A673 (cell line): ENCODE measurements at regions not wholly inside any gene's neighbourhood (a gene's known extent, or its start where the extent isn't known, plus 50 kb on each side); places are given as distances from the start of the nearest gene placed in this dataset.

Experiments
- BruUV-seq: library from RNA; stranded (reverse); fragments of 400-500 nt; replicated peaks from 2 replicates; lab custom pipeline; 2021; lab: Mats Ljungman, UMichigan
- CTCF ChIA-PET: fragments of 300-600 bp; sonication (Branson Sonifier 250); formaldehyde crosslinking; loops from one replicate; lab custom pipeline; 2022; ENCODE audit warnings: antibody characterized with exemption; lab: Charles Lee
- POLR2A ChIA-PET: fragments of 300-600 bp; sonication (Branson Sonifier 250); formaldehyde crosslinking; loops from one replicate; lab custom pipeline; 2022; ENCODE audit warnings: antibody characterized with exemption; ENCODE audit not compliant: low non-redundant PET; lab: Charles Lee
- DNase-seq: peaks from one replicate; pipeline ENCODE4 v3.0.0-alpha.2; 2015; ENCODE audit warnings: low spot score
- H3K27ac ChIP-seq: fragments of 200-600 bp; sonication (generic); 2 replicates; pipeline ENCODE4 v1.5.1; 2016; ENCODE audit warnings: mixed run types, low read depth, mild to moderate bottlenecking, mixed read lengths, antibody characterized with exemption, low read length; ENCODE audit not compliant: poor library complexity, severe bottlenecking
- H3K27me3 ChIP-seq: fragments of 200-600 bp; sonication (generic); replicated peaks from 2 replicates; pipeline ENCODE4 v1.6.1; 2017; ENCODE audit warnings: mixed run types, low read depth, mild to moderate bottlenecking, mixed read lengths, antibody characterized with exemption, low read length; ENCODE audit not compliant: insufficient read depth, poor library complexity
- H3K36me3 ChIP-seq: fragments of 200-600 bp; sonication (generic); 2 replicates; pipeline ENCODE4 v1.6.1; 2016; ENCODE audit warnings: mixed run types, mild to moderate bottlenecking, mixed read lengths, antibody characterized with exemption, low read length; ENCODE audit not compliant: insufficient read depth, poor library complexity, severe bottlenecking
- H3K4me1 ChIP-seq: fragments of 200-600 bp; sonication (generic); 2 replicates; pipeline ENCODE4 v1.6.1; 2017; ENCODE audit warnings: mixed run types, mild to moderate bottlenecking, mixed read lengths, antibody characterized with exemption, low read length; ENCODE audit not compliant: insufficient read depth, poor library complexity, severe bottlenecking
- H3K4me3 ChIP-seq: fragments of 200-600 bp; sonication (generic); 2 replicates; pipeline ENCODE4 v1.5.1; 2016; ENCODE audit warnings: low read depth, mixed run types, mild to moderate bottlenecking, mixed read lengths, low read length; ENCODE audit not compliant: poor library complexity, severe bottlenecking
- H3K9me3 ChIP-seq: fragments of 200-600 bp; sonication (generic); 2 replicates; pipeline ENCODE4 v1.6.1; 2016; ENCODE audit warnings: mixed run types, low read depth, mild to moderate bottlenecking, mixed read lengths, antibody characterized with exemption, low read length; ENCODE audit not compliant: poor library complexity, severe bottlenecking
- CTCF ChIP-seq: fragments of 300-800, 200-600 bp; sonication (generic); conservative IDR thresholded peaks from 2 replicates; pipeline ENCODE4 v1.5.1; 2017; ENCODE audit warnings: low read depth, mild to moderate bottlenecking, antibody characterized with exemption, low read length, moderate library complexity, mixed read lengths
- EZH2 ChIP-seq: fragments of 200-600 bp; sonication (generic); IDR thresholded peaks from 2 replicates; pipeline ENCODE4 v1.6.1; 2017; ENCODE audit warnings: borderline replicate concordance, low read depth, mild to moderate bottlenecking, mixed read lengths, antibody characterized with exemption, low read length; ENCODE audit not compliant: poor library complexity, severe bottlenecking
- intact Hi-C: fragments of 100-400 bp; cut with micrococcal nuclease; formaldehyde crosslinking; loops from one replicate; pipeline ENCODE4 v1.10.0; 2022; ENCODE audit not compliant: unreplicated experiment

- no peak overlapping the region for H3K27ac ChIP-seq
Measured at GRCh38 chr10:59077855-59078254, 98.6 kb upstream of the PHYHIPL start.

GRCh38 chr10:59078978-59079377 is 97.5 kb upstream of the PHYHIPL start:
- ChIA-PET POLR2A (no interaction called here), CTCF (no interaction called here)
- intact Hi-C loops, result no loop called here

More at GRCh38 chr10:59077855-59078254, 98.6 kb upstream of the PHYHIPL start:
- ChIA-PET POLR2A (no interaction called here), CTCF (no interaction called here)
- Histone ChIP-seq H3K27me3 (no peaks in the 10 kb centered on the region), H3K4me3 (no peak overlapping the region), H3K9me3 (no peaks in the 10 kb centered on the region), H3K36me3 (no peaks in the 10 kb centered on the region), H3K4me1 (no peaks in the 10 kb centered on the region)
- no peak for DNase-seq
- BruUV-seq, result no TSS peak
- intact Hi-C loops, result no loop called here
- TF ChIP-seq CTCF (no peak), EZH2 (no peak)

GRCh38 chr10:59079386-59080226 is 96.8 kb upstream of the PHYHIPL start:
- BruUV-seq, result no TSS peak
- Histone ChIP-seq H3K4me1 (no peaks in the 10 kb centered on the region), H3K27me3 (no peaks in the 10 kb centered on the region), H3K4me3 (no peak overlapping the region), H3K27ac (no peak overlapping the region), H3K9me3 (no peaks in the 10 kb centered on the region), H3K36me3 (no peaks in the 10 kb centered on the region)
- TF ChIP-seq CTCF, result no peak
- TF ChIP-seq EZH2, result no peak
- DNase-seq, result no peak
- POLR2A ChIA-PET, result no interaction called here
- intact Hi-C loops, result no loop called here
- CTCF ChIA-PET, result no interaction called here

More at GRCh38 chr10:59078978-59079377, 97.5 kb upstream of the PHYHIPL start:
- H3K36me3 ChIP-seq, result no peaks in the 10 kb centered on the region
- no peaks in the 10 kb centered on the region for H3K27me3 ChIP-seq
- H3K27ac ChIP-seq, result no peak overlapping the region
- no peak for TF ChIP-seq CTCF
- TF ChIP-seq EZH2, result no peak
- H3K9me3 ChIP-seq, result no peaks in the 10 kb centered on the region
- no peak overlapping the region for H3K4me3 ChIP-seq
- no peaks in the 10 kb centered on the region for H3K4me1 ChIP-seq
- BruUV-seq, result no TSS peak
- no peak for DNase-seq
